WERI-Rb-1 (cell line): ENCODE measurements at regions not wholly inside any gene's neighbourhood (a gene's known extent, or its start where the extent isn't known, plus 50 kb on each side); places are given as distances from the start of the nearest gene placed in this dataset.
"Not testable (repeated sequence)": the region's sequence is repeated elsewhere in the genome, so short reads cannot be mapped to it uniquely, and the experiment has no call there.

Experiments
- DNase-seq: peaks from one replicate; pipeline ENCODE4 v3.0.0-alpha.2; 2020
- H3K27ac ChIP-seq: fragments of 250-450 bp; sonication (Bioruptor Pico); 2 replicates; pipeline ENCODE4 v1.5.1; 2020; ENCODE audit warnings: mild to moderate bottlenecking, moderate library complexity
- H3K27me3 ChIP-seq: fragments of 250-450 bp; sonication (Bioruptor Pico); 2 replicates; pipeline ENCODE4 v1.5.1; 2021; ENCODE audit warnings: mild to moderate bottlenecking, low read depth, moderate library complexity; ENCODE audit not compliant: insufficient read depth, severe bottlenecking
- H3K36me3 ChIP-seq: fragments of 250-450 bp; sonication (Bioruptor Pico); 2 replicates; pipeline ENCODE4 v1.5.1; 2020; ENCODE audit warnings: mild to moderate bottlenecking, moderate library complexity
- H3K4me3 ChIP-seq: 2 replicates; pipeline ENCODE4 v1.5.1; 2011; ENCODE audit warnings: low read depth, mild to moderate bottlenecking, control low read depth, low read length
- H3K9me3 ChIP-seq: fragments of 250-450 bp; sonication (Bioruptor Pico); 2 replicates; pipeline ENCODE4 v1.5.1; 2021; ENCODE audit warnings: mild to moderate bottlenecking, moderate library complexity; ENCODE audit not compliant: severe bottlenecking
- CTCF ChIP-seq: IDR thresholded peaks from 2 replicates; pipeline ENCODE4 v1.5.1; 2011; ENCODE audit warnings: low read depth, mild to moderate bottlenecking, control low read depth, inconsistent platforms, low read length

- Histone ChIP-seq H3K27me3 (no peaks in the 10 kb centered on the region), H3K36me3 (no peaks in the 10 kb centered on the region), H3K9me3 (no peaks in the 10 kb centered on the region), H3K4me3 (no peak overlapping the region), H3K27ac (no peak overlapping the region)
- TF ChIP-seq CTCF: no peak
- no peak for DNase-seq
These were observed 344.6 kb upstream of the UBE2E2 start for GRCh38 chr3:22858486-22858885.

DNA sequence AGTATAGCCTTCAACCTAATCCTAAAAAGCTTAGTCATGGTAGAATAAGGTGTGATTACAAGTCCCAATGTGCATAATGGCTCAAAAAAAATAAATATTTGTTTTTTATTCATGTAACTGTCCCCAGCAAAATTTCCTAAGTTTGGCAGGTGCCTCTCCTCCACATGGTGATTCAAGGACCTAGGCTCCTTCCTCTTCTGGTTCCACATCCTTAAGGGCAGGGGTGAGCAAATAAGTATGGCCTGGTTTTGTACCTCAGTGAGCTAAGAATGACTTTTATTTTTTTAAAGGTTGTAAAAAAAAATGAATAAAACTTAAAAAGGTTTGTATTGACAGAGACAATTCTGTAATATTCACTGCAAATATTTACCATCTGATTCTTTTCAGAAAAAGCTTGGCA is 343.5 kb upstream of the UBE2E2 start:
- Histone ChIP-seq H3K4me3 (no peak overlapping the region), H3K9me3 (no peaks in the 10 kb centered on the region), H3K27ac (no peak overlapping the region), H3K36me3 (no peaks in the 10 kb centered on the region), H3K27me3 (no peaks in the 10 kb centered on the region)
- DNase-seq: no peak
- no peak for TF ChIP-seq CTCF

GRCh38 chr3:22861426-22861825 is 341.7 kb upstream of the UBE2E2 start:
- H3K9me3 ChIP-seq: no peaks in the 10 kb centered on the region
- H3K27me3 ChIP-seq: no peaks in the 10 kb centered on the region
- TF ChIP-seq CTCF: no peak
- no peak for DNase-seq
- no peaks in the 10 kb centered on the region for H3K36me3 ChIP-seq
- H3K27ac ChIP-seq: no peak overlapping the region
- H3K4me3 ChIP-seq: no peak overlapping the region

DNA sequence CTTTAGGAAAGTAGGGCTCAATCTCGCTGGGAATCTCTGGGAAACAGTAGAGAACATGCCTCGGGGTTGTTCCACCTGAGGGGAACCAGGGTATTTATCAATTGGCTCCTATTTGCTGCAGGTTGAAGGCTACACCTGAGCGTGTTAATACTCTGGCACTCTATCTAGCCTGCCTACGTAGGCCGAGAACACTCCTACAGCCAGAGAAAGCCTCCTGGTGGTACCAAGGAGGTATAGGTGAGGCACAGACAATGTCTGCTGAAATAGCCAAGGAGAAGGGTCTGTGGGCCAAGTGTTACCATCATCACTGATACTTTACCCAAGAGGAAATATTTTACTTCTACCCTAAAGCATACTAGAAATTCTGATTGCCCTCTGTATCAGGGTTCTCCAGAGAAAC is 341.0 kb upstream of the UBE2E2 start:
- DNase-seq: no peak

GRCh38 chr3:22882834-22883233 is 320.3 kb upstream of the UBE2E2 start:
- not testable (repeated sequence) for H3K27ac ChIP-seq, H3K4me3 ChIP-seq, DNase-seq, H3K36me3 ChIP-seq, H3K27me3 ChIP-seq, H3K9me3 ChIP-seq

More for the DNA sequence above, 341.0 kb upstream of the UBE2E2 start:
- no peaks in the 10 kb centered on the region for H3K27me3 ChIP-seq
- H3K27ac ChIP-seq: no peak overlapping the region
- H3K9me3 ChIP-seq: no peaks in the 10 kb centered on the region
- no peaks in the 10 kb centered on the region for H3K36me3 ChIP-seq
- TF ChIP-seq CTCF: no peak
- H3K4me3 ChIP-seq: no peak overlapping the region

- no peak for TF ChIP-seq CTCF
- Histone ChIP-seq H3K36me3 (no peaks in the 10 kb centered on the region), H3K27ac (no peak overlapping the region), H3K9me3 (no peaks in the 10 kb centered on the region), H3K27me3 (no peaks in the 10 kb centered on the region), H3K4me3 (no peak overlapping the region)
- no peak for DNase-seq
These were observed 318.1 kb upstream of the UBE2E2 start for GRCh38 chr3:22885039-22885438.
